ENCODE measurements at regions not wholly inside any gene's neighbourhood (a gene's known extent, or its start where the extent isn't known, plus 50 kb on each side); places are given as distances from the start of the nearest gene placed in this dataset.

GRCh38 chr2:20139407-20140172 lies 85.3 kb downstream of the SDC1 start:
- no peak for TF ChIP-seq CTCF (IDR thresholded peaks at IDR 0.05; ENCODE audit: insufficient read depth, low read length, poor library complexity, severe bottlenecking)
- no peak for TF ChIP-seq EZH2phosphoT487 (conservative IDR thresholded peaks at IDR 0.05; ENCODE audit: low read length)

Measured in SU-DHL-6 (cell line).